ENCODE measurements at regions not wholly inside any gene's neighbourhood (a gene's known extent, or its start where the extent isn't known, plus 50 kb on each side); places are given as distances from the start of the nearest gene placed in this dataset.

- no peak overlapping the region for H3K56ac ChIP-seq (ENCODE audit: low read length)
- no peak overlapping the region for H3K4me3 ChIP-seq (ENCODE audit: low read length)
- H2BK15ac ChIP-seq (replicated peaks; ENCODE audit: low read depth) = no peak overlapping the region
- no peak overlapping the region for H2AK5ac ChIP-seq (ENCODE audit: low read length)
- no peak overlapping the region for H3K23ac ChIP-seq (ENCODE audit: low read length)
- H3K27me3 ChIP-seq (ENCODE audit: insufficient read depth, low read length, poor library complexity) = no peaks in the 10 kb centered on the region
- H3K4ac ChIP-seq (ENCODE audit: low read depth, low read length) = no peak overlapping the region
- H2BK120ac ChIP-seq (ENCODE audit: low read depth, low read length) = no peak overlapping the region
- H3K9ac ChIP-seq (ENCODE audit: low read length) = no peak overlapping the region
- H3K18ac ChIP-seq (ENCODE audit: low read length) = no peak overlapping the region
- no peak overlapping the region for H3K27ac ChIP-seq (ENCODE audit: low read depth, low read length)
- H3K36me3 ChIP-seq (ENCODE audit: control insufficient read depth, insufficient read depth, low read length) = no peaks in the 10 kb centered on the region
- no peak overlapping the region for H2BK5ac ChIP-seq (ENCODE audit: low read length)
- no peaks in the 10 kb centered on the region for H3K79me1 ChIP-seq (ENCODE audit: low read length)
- H4K5ac ChIP-seq (ENCODE audit: low read length) = no peak overlapping the region
- no peak overlapping the region for H3K4me2 ChIP-seq (ENCODE audit: low read length)
- no CpG with 5 or more reads among the region's 7 CpGs for WGBS (ENCODE audit: extremely low coverage, insufficient coverage, low lambda C conversion rate)
- DNase-seq = peak; percentile 7
- H4K8ac ChIP-seq (ENCODE audit: low read depth, low read length) = no peak overlapping the region
- H3K4me1 ChIP-seq (ENCODE audit: control insufficient read depth, low read depth, low read length) = no peaks in the 10 kb centered on the region
- H3K79me2 ChIP-seq (ENCODE audit: control insufficient read depth, insufficient read depth, low read length) = no peaks in the 10 kb centered on the region
Observed at GRCh38 chr10:9911488-9911887, 1106.2 kb upstream of the CELF2 start.

GRCh38 chr10:9913876-9914514 is 1103.7 kb upstream of the CELF2 start:
- no peak overlapping the region for H2BK5ac ChIP-seq (ENCODE audit: low read length)
- no peak overlapping the region for H2BK120ac ChIP-seq (ENCODE audit: low read depth, low read length)
- H3K27ac ChIP-seq (ENCODE audit: low read depth, low read length) = no peak overlapping the region
- H3K18ac ChIP-seq (ENCODE audit: low read length) = no peak overlapping the region
- no peak overlapping the region for H3K56ac ChIP-seq (ENCODE audit: low read length)
- no peak overlapping the region for H2AK5ac ChIP-seq (ENCODE audit: low read length)
- no peaks in the 10 kb centered on the region for H3K79me2 ChIP-seq (ENCODE audit: control insufficient read depth, insufficient read depth, low read length)
- H3K9ac ChIP-seq (ENCODE audit: low read length) = no peak overlapping the region
- H3K4ac ChIP-seq (ENCODE audit: low read depth, low read length) = no peak overlapping the region
- no peak overlapping the region for H4K8ac ChIP-seq (ENCODE audit: low read depth, low read length)
- H3K4me3 ChIP-seq (ENCODE audit: low read length) = no peak overlapping the region
- H3K4me1 ChIP-seq (ENCODE audit: control insufficient read depth, low read depth, low read length) = no peaks in the 10 kb centered on the region
- H4K5ac ChIP-seq (ENCODE audit: low read length) = no peak overlapping the region
- WGBS (ENCODE audit: extremely low coverage, insufficient coverage, low lambda C conversion rate) = no CpG with 5 or more reads among the region's 5 CpGs
- H3K4me2 ChIP-seq (ENCODE audit: low read length) = no peak overlapping the region
- H3K79me1 ChIP-seq (ENCODE audit: low read length) = no peaks in the 10 kb centered on the region
- no peak overlapping the region for H2BK15ac ChIP-seq (replicated peaks; ENCODE audit: low read depth)
- no peaks in the 10 kb centered on the region for H3K36me3 ChIP-seq (ENCODE audit: control insufficient read depth, insufficient read depth, low read length)
- no peak overlapping the region for H3K23ac ChIP-seq (ENCODE audit: low read length)
- no peaks in the 10 kb centered on the region for H3K27me3 ChIP-seq (ENCODE audit: insufficient read depth, low read length, poor library complexity)
- DNase-seq = no peak

GRCh38 chr10:9921544-9921943 is 1096.1 kb upstream of the CELF2 start:
- Histone ChIP-seq H3K4ac (ENCODE audit: low read depth, low read length) (no peak overlapping the region), H3K4me3 (ENCODE audit: low read length) (no peak overlapping the region), H3K56ac (ENCODE audit: low read length) (no peak overlapping the region), H3K27me3 (ENCODE audit: insufficient read depth, low read length, poor library complexity) (no peaks in the 10 kb centered on the region), H3K9ac (ENCODE audit: low read length) (no peak overlapping the region), H3K36me3 (ENCODE audit: control insufficient read depth, insufficient read depth, low read length) (no peaks in the 10 kb centered on the region), H3K27ac (ENCODE audit: low read depth, low read length) (no peak overlapping the region), H3K79me2 (ENCODE audit: control insufficient read depth, insufficient read depth, low read length) (no peaks in the 10 kb centered on the region), H2AK5ac (ENCODE audit: low read length) (no peak overlapping the region), H4K8ac (ENCODE audit: low read depth, low read length) (no peak overlapping the region), H3K79me1 (ENCODE audit: low read length) (no peaks in the 10 kb centered on the region), H3K4me1 (ENCODE audit: control insufficient read depth, low read depth, low read length) (no peaks in the 10 kb centered on the region), H3K18ac (ENCODE audit: low read length) (no peak overlapping the region), H4K5ac (ENCODE audit: low read length) (no peak overlapping the region), H2BK120ac (ENCODE audit: low read depth, low read length) (no peak overlapping the region), H3K23ac (ENCODE audit: low read length) (no peak overlapping the region), H2BK15ac (replicated peaks; ENCODE audit: low read depth) (no peak overlapping the region), H2BK5ac (ENCODE audit: low read length) (no peak overlapping the region), H3K4me2 (ENCODE audit: low read length) (no peak overlapping the region)
- no peak for DNase-seq
- WGBS (ENCODE audit: extremely low coverage, insufficient coverage, low lambda C conversion rate) = no CpG with 5 or more reads among the region's 4 CpGs

GRCh38 chr10:9922126-9922870 is 1095.4 kb upstream of the CELF2 start:
- H4K5ac ChIP-seq (ENCODE audit: low read length) = no peak overlapping the region
- no peak overlapping the region for H3K4ac ChIP-seq (ENCODE audit: low read depth, low read length)
- H3K9ac ChIP-seq (ENCODE audit: low read length) = no peak overlapping the region
- no peak overlapping the region for H3K18ac ChIP-seq (ENCODE audit: low read length)
- no peaks in the 10 kb centered on the region for H3K79me1 ChIP-seq (ENCODE audit: low read length)
- H2AK5ac ChIP-seq (ENCODE audit: low read length) = no peak overlapping the region
- no peak overlapping the region for H3K23ac ChIP-seq (ENCODE audit: low read length)
- H3K56ac ChIP-seq (ENCODE audit: low read length) = no peak overlapping the region
- no peak overlapping the region for H4K8ac ChIP-seq (ENCODE audit: low read depth, low read length)
- no peaks in the 10 kb centered on the region for H3K27me3 ChIP-seq (ENCODE audit: insufficient read depth, low read length, poor library complexity)
- no peaks in the 10 kb centered on the region for H3K79me2 ChIP-seq (ENCODE audit: control insufficient read depth, insufficient read depth, low read length)
- DNase-seq = no peak
- H3K27ac ChIP-seq (ENCODE audit: low read depth, low read length) = no peak overlapping the region
- no peak overlapping the region for H2BK5ac ChIP-seq (ENCODE audit: low read length)
- H3K4me1 ChIP-seq (ENCODE audit: control insufficient read depth, low read depth, low read length) = no peaks in the 10 kb centered on the region
- H3K4me3 ChIP-seq (ENCODE audit: low read length) = no peak overlapping the region
- H2BK15ac ChIP-seq (replicated peaks; ENCODE audit: low read depth) = no peak overlapping the region
- no peaks in the 10 kb centered on the region for H3K36me3 ChIP-seq (ENCODE audit: control insufficient read depth, insufficient read depth, low read length)
- no peak overlapping the region for H3K4me2 ChIP-seq (ENCODE audit: low read length)
- WGBS (ENCODE audit: extremely low coverage, insufficient coverage, low lambda C conversion rate) = no CpG with 5 or more reads among the region's 10 CpGs
- no peak overlapping the region for H2BK120ac ChIP-seq (ENCODE audit: low read depth, low read length)

GRCh38 chr10:9926003-9926402 is 1091.7 kb upstream of the CELF2 start:
- H4K8ac ChIP-seq (ENCODE audit: low read depth, low read length) = no peak overlapping the region
- H3K4me3 ChIP-seq (ENCODE audit: low read length) = no peak overlapping the region
- no peaks in the 10 kb centered on the region for H3K79me1 ChIP-seq (ENCODE audit: low read length)
- H4K5ac ChIP-seq (ENCODE audit: low read length) = no peak overlapping the region
- no peak overlapping the region for H3K27ac ChIP-seq (ENCODE audit: low read depth, low read length)
- no peak overlapping the region for H3K56ac ChIP-seq (ENCODE audit: low read length)
- no peaks in the 10 kb centered on the region for H3K36me3 ChIP-seq (ENCODE audit: control insufficient read depth, insufficient read depth, low read length)
- H3K23ac ChIP-seq (ENCODE audit: low read length) = no peak overlapping the region
- H3K9ac ChIP-seq (ENCODE audit: low read length) = no peak overlapping the region
- H3K4me2 ChIP-seq (ENCODE audit: low read length) = no peak overlapping the region
- no peak overlapping the region for H2BK5ac ChIP-seq (ENCODE audit: low read length)
- no peaks in the 10 kb centered on the region for H3K27me3 ChIP-seq (ENCODE audit: insufficient read depth, low read length, poor library complexity)
- DNase-seq = no peak
- WGBS (ENCODE audit: extremely low coverage, insufficient coverage, low lambda C conversion rate) = no CpG with 5 or more reads among the region's 3 CpGs
- H2AK5ac ChIP-seq (ENCODE audit: low read length) = no peak overlapping the region
- no peak overlapping the region for H2BK120ac ChIP-seq (ENCODE audit: low read depth, low read length)
- H2BK15ac ChIP-seq (replicated peaks; ENCODE audit: low read depth) = no peak overlapping the region
- no peaks in the 10 kb centered on the region for H3K4me1 ChIP-seq (ENCODE audit: control insufficient read depth, low read depth, low read length)
- no peak overlapping the region for H3K4ac ChIP-seq (ENCODE audit: low read depth, low read length)
- H3K79me2 ChIP-seq (ENCODE audit: control insufficient read depth, insufficient read depth, low read length) = no peaks in the 10 kb centered on the region
- no peak overlapping the region for H3K18ac ChIP-seq (ENCODE audit: low read length)

All from mesendoderm (in vitro differentiated cells).